A549 (cell line): ENCODE measurements at regions not wholly inside any gene's neighbourhood (a gene's known extent, or its start where the extent isn't known, plus 50 kb on each side); places are given as distances from the start of the nearest gene placed in this dataset.

Experiments used
- small RNA-seq, 6 experiments: library from RNA; depleted of rRNA; stranded (forward); fragments of <200 nt; gene quantifications; one replicate each; pipeline ENCODE3, GENCODE V24; 2012

Small RNAs in the stretch of these regions (small RNA-seq; reads per million reads assigned to genes)
- gene MIR4437: 0 reads per million in 6 experiments
